GM12864 (cell line): ENCODE measurements at regions not wholly inside any gene's neighbourhood (a gene's known extent, or its start where the extent isn't known, plus 50 kb on each side); places are given as distances from the start of the nearest gene placed in this dataset.

Experiments used
- DNase-seq: peaks from one replicate; pipeline ENCODE4 v3.0.0-alpha.2; 2011; ENCODE audit warnings: low read depth
- H3K4me3 ChIP-seq: 2 replicates; pipeline ENCODE4 v1.5.1; 2011; ENCODE audit warnings: mild to moderate bottlenecking, low read depth, low read length, control low read depth
- CTCF ChIP-seq: IDR thresholded peaks from 2 replicates; pipeline ENCODE4 v1.5.1; 2011; ENCODE audit warnings: low read depth, mild to moderate bottlenecking, moderate library complexity, low read length, control low read depth, inconsistent platforms; ENCODE audit errors: missing control alignments

GRCh38 chr2:204329532-204329931 is 215.7 kb upstream of the PARD3B start:
- no peak overlapping the region for H3K4me3 ChIP-seq
- DNase-seq, result no peak
- TF ChIP-seq CTCF, result no peak

GRCh38 chr2:204331180-204331579 is 214.1 kb upstream of the PARD3B start:
- no peak overlapping the region for H3K4me3 ChIP-seq
- TF ChIP-seq CTCF, result no peak
- DNase-seq, result no peak

- no peak for TF ChIP-seq CTCF
- DNase-seq, result no peak
- no peak overlapping the region for H3K4me3 ChIP-seq
Observed at GRCh38 chr2:204331988-204332387, 213.3 kb upstream of the PARD3B start.

DNA sequence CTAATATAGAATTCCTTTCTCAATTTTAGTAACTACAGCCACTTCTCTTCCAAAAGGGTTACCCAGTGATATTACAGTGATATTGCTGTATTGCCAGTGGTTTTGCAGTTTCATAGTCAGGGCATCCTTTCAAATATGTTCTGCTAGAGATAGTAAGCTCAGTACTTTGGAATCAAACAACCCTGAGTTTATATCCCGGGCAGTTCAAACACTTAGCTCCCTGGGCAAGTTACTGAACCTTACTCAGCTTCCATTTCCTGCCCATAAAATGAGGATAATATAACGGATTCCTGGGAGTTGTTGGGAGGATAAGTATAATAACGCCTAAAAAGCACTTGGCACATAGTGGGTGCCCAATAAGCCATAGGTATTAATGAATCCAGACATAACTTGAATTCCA is 212.6 kb upstream of the PARD3B start:
- TF ChIP-seq CTCF, result no peak
- no peak for DNase-seq
- H3K4me3 ChIP-seq, result no peak overlapping the region

- H3K4me3 ChIP-seq, result no peak overlapping the region
- DNase-seq, result no peak
- TF ChIP-seq CTCF, result no peak
Observed at GRCh38 chr2:204333861-204334260, 211.4 kb upstream of the PARD3B start.

- no peak for TF ChIP-seq CTCF
- no peak overlapping the region for H3K4me3 ChIP-seq
- no peak for DNase-seq
Observed at GRCh38 chr2:204335451-204336058, 209.7 kb upstream of the PARD3B start.

DNA sequence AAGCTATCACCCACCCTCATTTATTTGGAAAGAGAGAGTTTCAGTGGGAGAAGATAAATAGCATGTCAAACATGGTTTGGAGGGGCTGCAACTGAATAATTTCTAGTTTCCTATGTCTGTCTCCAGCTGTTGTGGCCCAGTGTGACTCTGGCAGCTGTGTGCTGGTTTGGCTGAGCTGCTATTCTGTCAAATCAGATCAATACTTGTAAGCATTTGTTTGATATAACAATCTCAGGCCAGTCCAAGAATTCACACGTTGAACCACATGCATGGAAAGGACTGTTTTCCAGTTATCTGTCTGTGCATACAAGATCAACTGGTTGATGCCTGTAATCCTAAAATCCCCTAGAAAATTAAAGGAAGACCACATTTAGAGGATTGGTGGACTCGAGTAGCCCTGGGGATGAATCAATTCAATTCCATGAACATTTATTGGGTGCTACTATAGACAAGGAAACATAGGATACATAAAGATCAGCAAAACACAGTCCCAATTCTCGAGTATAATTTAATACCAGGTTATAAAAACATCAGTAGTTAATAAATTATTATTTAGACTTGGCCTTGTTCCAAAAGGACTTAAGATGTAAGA is 209.0 kb upstream of the PARD3B start:
- no peak for TF ChIP-seq CTCF
- H3K4me3 ChIP-seq, result no peak overlapping the region
- no peak for DNase-seq
